Peyer's patch (tissue), 4 donors: ENCODE measurements at regions not wholly inside any gene's neighbourhood (a gene's known extent, or its start where the extent isn't known, plus 50 kb on each side); places are given as distances from the start of the nearest gene placed in this dataset.

Source experiments
- CTCF ChIP-seq, 6 experiments: fragments of 450-650 bp in 4 of 6; fragments of 200-600 bp in 2 of 6; sonication (generic) in 1 of 6; IDR thresholded peaks; one replicate each; pipeline ENCODE4 v1.5.1; 2017 to 2019; ENCODE audit warnings: antibody characterized with exemption in 6 of 6, mild to moderate bottlenecking in 3 of 6, moderate library complexity in 1 of 6
- POLR2A ChIP-seq, 2 donors: fragments of 450-650 bp; IDR thresholded peaks; one replicate each; pipeline ENCODE4 v1.5.1; 2017; ENCODE audit warnings: antibody characterized with exemption in 2 of 2, mild to moderate bottlenecking in 2 of 2, moderate library complexity in 2 of 2

DNA sequence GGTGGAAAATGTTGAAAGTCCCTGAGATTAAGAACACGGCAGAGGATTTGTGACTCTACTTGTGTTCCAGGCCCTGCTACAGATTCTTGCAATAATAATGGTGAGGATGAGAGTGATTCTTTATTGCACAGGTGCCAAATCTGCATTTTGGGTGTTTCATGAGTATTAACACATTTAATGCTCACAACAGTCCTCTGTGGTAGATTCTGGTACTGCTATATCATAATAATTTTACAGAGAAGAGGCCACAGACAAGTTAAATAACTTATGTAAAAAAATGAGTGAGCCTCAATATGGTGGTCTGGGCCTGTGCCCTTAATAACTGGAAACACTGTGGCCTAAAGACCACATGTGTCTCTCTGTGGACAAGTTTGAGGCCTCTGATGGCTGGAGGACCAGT is 124.3 kb downstream of the C4orf33 start:
- TF ChIP-seq CTCF (IDR thresholded peaks at IDR 0.05) (no peak), POLR2A (IDR thresholded peaks at IDR 0.05) (no peak)
